SKM-1 treated with dmso at 0.1 percent for 144 hours (cell line): ENCODE measurements at regions not wholly inside any gene's neighbourhood (a gene's known extent, or its start where the extent isn't known, plus 50 kb on each side); places are given as distances from the start of the nearest gene placed in this dataset.

Experiments
- DNase-seq: peaks from one replicate; lab custom pipeline; 2025; ENCODE audit not compliant: unreplicated experiment; lab: John Stamatoyannopoulos, UW

DNA sequence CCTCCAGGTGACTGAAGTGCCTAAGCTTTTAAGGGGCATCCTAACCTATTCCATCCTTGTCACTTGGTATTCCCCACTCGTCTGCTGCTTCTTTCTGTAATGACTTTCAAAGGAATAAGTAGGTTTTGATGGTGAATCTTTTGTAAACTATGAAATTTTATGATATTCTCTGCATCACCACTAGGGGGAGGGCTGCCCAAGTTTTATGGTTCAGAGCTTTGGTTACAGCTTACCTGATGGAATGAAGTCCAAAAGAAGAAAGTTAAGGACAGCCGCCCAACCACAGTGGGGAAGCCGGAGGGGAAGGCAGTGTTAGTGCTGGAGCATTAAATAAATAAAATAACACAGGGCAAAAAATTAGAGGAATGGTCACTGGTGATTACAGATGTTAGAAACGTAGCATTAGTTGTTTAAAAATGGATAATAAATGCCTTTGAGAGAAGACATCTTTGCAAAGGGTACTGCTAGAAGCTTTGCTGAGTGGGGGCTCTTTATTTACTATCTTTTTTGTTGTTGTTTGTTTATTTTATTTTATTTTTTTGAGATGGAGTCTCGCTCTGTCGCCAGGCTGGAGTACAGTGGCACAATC lies 204.9 kb downstream of the GBA3 start:
- peak; percentile 30 for DNase-seq

DNA sequence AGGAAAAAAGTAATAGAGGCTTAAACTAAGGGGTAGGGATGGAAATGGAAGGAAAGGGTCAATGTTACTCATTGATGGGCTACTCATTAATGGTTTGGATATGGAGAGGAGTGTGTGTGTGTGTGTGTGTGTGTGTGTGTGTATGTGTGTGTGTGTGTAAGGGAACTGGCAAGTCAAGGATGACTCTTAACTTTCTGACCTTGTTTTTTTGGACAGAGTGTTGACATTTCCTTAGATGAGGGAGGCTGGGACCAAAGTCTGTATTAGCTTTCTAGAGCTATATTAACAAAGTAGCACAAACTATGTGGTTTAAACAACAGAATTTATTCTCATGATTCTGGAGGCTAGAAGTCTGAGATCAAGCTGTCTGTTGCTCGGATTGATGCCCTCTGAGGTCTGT lies 202.7 kb downstream of the GBA3 start:
- no peak for DNase-seq

DNA sequence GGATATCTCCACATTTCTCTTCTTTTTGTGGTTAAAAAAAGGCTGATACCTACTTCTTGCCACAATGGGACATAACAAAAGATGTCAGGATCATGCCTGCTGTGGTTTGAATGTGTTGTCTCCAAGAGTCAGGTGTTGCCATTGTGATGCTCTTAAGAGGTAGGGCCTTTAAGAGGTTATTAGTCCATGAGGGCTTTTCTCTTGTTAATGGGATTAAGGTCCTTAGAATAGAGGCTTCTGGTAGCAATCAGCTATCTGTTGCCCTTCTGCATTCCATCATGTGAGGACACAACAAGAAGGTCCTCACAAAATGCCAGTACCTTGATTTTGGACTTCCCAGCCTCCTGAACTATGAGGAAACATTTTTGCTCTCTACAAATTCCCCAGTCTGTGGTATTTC lies 191.4 kb downstream of the GBA3 start:
- no peak for DNase-seq

DNA sequence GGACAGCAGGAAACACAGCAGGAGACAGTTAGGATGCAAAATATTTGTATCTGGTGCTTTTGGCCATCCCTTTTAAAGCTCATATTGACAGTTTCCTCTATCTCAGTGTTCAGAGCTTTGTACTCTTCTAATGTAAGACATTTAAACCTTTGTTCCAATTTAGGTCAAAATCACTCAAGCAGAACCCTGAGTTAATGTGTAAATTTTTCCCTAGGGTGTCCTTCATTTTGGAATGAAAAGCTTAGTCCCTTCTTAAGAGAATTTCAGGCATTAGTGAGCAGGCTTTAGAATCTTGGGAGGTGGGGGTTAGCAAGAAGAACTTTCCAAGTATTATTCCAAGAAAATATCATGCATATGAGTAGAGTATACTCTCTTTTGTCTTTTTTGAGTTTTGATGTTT lies 188.7 kb downstream of the GBA3 start:
- DNase-seq = no peak

DNA sequence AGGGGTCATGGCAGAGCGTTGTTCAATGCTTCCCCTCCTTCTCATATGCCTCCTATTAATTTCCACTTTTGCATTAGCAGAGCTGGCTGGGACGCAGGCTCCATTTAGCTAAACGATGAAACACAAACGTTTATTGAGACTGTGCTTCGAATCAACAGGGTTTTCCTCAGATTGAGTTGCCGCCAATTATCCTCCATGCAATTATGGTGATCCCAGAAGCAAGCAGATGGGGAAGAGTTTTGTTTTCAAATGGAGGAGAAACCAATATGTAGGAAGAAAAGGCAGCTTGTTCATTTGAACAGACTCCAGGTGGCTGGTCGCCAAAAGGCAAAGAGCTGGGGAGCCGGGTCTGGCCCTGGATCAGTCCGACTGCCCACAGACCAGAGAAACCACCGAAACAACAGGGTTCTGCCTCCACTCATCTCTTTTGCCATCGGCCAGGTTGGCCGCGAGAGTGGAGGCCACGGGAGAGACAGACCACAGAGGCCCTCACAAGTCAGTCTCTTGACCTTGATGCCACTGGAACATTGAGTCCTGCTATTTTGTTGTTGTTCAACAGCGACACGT lies 184.8 kb downstream of the GBA3 start:
- DNase-seq = no peak

DNA sequence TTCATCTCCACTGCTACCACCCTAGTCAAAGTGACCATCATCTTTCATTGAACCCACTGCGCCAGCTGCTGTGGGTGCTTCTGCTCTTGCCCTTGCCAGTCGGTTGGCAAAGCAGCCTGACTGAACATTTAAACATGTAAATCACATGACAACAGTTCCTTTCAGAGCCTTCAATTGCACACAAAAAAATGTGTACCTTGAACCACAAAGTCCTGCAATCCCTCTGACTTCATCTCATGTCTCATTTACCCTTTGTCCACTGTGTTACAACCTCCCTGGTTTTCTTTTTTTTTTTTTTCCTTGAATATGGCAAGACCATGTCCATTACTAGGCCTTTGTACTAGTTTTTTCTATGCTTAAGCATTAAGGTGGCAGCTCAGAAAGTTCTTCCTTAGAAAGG lies 183.5 kb downstream of the GBA3 start:
- no peak for DNase-seq

DNA sequence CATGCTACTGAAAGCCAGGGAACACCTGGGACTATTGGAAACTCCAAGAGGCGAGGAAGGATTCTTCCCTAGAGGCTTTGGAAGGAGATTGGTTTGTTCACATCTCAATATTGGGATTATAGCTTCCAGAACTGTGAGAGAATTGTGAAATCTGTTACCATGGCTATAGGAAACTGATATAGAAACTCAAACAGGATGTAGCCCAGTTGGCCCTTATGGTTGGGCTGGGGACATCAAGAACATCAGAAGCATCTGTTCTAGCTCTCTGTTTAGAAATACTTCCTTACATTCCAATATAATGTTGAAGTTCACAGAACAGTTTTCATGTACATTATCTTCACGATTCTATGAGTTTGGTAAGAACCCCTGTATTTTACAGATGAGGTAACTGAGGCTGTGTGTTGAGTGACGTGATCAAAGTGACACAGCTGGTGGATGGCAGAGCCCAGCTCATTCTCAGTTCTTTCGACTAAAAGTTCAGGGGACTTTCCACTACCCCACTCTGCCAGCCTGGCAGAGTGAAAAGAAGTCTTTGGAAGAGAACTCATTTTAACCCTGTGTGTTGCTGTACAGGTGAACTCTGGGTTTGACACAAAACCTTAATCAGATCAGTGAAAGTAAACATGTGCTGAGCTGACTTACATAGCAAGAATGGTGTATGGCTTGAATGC lies 183.0 kb downstream of the GBA3 start:
- no peak for DNase-seq

DNA sequence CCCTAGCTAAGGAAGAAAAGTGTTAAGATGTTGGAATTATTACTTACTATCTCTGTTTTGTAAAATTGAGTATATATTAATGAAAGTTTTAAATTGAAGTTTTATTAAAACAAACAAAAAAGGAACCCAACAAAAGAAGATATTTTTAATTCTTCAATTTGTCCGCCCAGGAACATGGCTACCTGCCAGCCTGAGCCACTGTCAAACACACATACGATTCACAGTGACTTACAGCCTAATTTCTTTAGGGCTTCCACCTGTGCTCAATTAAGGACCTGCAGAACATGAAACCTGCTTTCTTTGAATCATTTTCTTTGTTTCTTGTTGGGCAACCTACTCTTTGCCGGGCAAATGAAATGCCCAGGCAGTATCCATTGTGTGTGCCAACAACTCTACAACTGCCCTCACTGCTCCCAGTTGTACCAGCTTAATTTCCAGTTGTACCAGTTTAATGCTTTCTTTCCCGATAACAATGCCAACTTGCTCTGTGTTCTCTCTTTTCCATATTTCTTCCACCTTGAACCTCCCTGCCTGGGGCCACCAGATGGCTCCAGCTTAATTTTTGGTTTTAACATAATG lies 181.7 kb downstream of the GBA3 start:
- DNase-seq = no peak

DNA sequence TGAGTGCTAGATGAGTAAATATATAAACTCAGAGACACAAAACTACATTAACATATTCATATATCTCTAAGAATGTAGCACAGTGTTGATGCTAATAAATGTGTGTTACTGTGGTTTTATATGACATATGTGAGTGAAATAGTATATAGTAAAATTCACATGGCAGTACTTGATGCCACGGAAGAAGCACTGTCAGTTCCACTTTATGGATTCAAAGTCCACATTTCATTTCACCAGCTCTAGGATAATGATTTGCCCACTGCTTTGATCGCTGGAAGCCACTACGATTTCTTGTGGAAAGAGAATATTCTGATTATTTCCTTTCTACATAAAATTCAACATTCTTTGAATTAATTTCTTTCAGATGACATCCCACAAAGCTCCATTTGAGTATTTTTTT lies 181.2 kb downstream of the GBA3 start:
- no peak for DNase-seq

DNA sequence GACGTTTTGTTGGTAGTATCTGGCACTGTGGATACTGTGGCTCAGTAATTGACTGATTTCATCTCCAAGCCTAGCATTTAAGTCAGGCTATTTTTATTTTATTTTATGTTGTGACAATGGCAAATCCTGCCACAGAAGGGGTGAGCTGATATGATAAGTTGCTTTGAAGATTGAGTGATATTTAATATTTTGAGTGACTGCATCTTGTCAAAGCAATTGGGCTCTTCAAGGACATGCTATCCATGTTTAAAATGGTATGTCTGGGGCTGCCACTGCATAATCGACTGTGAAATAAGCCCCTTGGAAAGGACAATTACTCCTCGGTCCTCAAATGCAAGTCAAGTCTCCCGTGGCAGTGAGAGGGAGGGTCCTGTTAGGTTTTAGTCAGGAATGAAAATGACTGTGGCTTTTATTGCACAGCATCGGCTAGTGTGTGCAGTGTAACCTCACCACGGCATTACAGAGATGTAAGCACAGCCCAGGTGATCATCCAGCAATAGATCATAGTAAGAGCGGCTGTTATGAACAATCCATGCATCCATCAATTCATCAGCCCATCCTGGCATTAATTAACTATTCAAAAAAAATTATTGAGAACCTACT lies 178.2 kb downstream of the GBA3 start:
- DNase-seq = no peak

DNA sequence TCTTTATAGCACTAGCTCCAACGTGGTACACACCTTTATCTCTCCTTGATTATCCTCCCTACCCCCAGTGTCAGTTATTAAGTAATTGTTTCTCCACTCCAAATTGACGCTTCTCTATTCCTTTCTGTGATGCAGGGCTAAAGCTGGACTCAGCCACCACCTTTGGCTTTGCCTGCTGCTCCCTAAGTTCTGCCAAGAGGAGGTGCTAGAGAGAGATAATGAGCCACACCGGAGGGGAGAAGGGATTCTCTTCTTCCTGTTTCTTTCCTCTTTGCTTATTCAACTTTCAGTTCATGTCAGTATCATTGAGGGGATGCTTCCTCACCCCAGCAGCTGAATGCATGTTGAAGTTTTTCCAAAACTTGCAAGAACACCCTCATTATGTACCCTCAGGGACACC lies 176.5 kb downstream of the GBA3 start:
- DNase-seq = no peak
